HG03520 (cell line): ENCODE measurements at regions not wholly inside any gene's neighbourhood (a gene's known extent, or its start where the extent isn't known, plus 50 kb on each side); places are given as distances from the start of the nearest gene placed in this dataset.

Experiments
- ATAC-seq: cut with Tn5 transposase; IDR thresholded peaks from one replicate; pipeline ENCODE4 v1.9.1; 2021; ENCODE audit warnings: mild to moderate bottlenecking, moderate library complexity; ENCODE audit not compliant: unreplicated experiment

- no peak for ATAC-seq
Measured at GRCh38 chr1:232484856-232485255, 145.1 kb downstream of the SIPA1L2 start.

- ATAC-seq, result no peak
Measured at GRCh38 chr1:232483826-232484225, 146.1 kb downstream of the SIPA1L2 start.

DNA sequence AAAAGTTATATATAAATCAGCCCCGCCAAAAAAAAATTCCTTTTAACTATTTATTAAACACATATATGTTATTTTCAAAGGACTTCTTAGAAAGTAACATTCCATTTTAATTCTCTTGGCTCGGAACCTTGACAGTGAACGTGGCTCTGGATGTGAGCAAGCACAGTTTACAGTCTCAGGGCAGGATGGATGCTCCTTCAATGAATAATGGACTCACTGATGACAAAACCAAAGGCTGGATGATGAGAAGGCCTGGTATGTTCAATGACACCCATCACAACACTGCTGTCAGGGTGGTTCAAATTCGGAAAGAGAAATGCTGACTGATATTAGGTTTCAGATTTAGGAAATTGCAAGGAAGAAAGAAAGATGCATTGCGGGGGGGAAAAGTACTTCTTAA, 148.8 kb downstream of the SIPA1L2 start:
- no peak for ATAC-seq

DNA sequence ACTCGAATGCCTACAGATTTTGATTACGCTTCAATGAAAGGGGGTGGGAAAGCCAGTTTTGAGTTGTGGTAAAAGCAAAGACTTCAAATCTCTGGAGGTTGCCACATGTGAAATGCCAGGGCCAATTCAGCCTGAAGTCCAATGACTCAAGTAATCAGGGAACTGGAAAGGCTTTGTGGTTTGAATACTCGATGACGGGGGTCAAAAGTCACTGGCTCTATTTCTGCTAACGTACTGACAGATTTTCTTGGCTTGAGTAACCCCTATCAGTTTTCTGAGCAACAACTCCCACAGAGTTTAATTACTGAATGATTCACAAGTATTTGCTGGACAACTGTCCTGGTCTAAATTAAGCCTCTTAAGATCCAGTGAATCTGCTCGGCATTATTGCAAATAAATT, 152.2 kb downstream of the SIPA1L2 start:
- no peak for ATAC-seq

DNA sequence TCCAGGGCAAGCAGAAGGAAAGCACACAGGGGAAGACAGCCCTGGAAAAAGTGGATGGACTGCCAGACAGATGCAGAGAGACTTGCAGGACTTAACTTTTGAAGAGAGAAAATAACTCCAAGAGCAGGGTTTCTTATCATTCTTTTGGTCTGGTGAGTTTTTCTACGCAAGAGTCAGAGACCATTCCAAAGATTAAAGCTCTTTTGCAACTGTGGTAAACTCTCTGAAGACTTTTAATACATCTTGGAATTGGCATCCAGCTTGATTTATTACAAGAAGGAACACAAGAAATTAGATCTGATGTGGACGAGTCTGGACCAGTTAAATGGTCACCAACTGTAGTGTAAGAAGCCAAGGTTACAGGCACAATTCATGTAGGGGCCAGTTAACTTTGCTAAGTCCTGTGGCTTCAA, 153.4 kb downstream of the SIPA1L2 start:
- no peak for ATAC-seq

DNA sequence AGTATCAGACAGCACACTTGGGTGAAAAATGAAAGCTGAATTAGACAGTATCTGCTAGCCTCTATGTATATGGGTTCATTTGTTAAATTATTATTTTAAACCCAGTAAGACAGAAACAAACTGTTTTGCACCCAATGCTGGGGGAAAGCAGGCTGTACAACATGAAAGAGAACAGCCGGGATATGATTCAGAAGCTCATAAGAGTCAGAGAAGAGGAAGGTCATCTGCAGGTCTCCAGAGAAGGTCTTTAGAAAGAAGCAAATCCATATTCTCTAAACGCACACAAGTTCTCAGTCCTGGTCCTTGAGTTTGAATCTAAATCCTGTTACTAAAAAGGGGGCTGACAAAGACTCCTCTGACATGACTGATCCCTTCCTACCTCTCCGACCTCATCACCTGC, 155.1 kb downstream of the SIPA1L2 start:
- no peak for ATAC-seq

- no peak for ATAC-seq
Measured at GRCh38 chr1:232473900-232474299, 156.0 kb downstream of the SIPA1L2 start.

GRCh38 chr1:232473324-232473723, 156.6 kb downstream of the SIPA1L2 start:
- no peak for ATAC-seq

DNA sequence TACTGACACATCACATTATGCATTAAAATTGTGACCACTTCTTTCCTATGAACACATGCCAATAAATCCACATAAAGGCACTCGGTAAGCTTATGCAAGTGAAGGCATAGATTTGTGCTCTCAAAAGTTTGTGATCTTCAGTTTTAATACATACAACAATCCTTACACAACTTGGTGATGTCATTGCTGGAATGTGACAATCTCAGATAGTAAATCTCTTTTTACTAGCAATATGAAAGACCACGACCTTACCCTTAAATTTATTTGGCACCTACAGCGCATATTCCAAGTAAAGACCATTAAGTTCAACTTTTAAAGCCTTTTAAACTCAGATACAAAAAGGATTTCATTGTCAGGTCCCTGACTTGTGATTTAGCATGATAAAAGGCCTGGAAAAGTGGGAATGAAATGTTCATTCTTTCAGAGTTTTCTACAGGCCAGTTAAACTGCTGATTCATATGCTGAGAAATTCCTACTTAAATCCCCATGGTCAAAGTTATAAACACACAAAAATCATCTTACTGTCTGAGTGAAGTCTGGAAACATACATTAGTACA, 157.4 kb downstream of the SIPA1L2 start:
- no peak for ATAC-seq

GRCh38 chr1:232471250-232471649, 158.7 kb downstream of the SIPA1L2 start:
- ATAC-seq, result no peak

GRCh38 chr1:232470711-232471110, 159.2 kb downstream of the SIPA1L2 start:
- ATAC-seq, result no peak

DNA sequence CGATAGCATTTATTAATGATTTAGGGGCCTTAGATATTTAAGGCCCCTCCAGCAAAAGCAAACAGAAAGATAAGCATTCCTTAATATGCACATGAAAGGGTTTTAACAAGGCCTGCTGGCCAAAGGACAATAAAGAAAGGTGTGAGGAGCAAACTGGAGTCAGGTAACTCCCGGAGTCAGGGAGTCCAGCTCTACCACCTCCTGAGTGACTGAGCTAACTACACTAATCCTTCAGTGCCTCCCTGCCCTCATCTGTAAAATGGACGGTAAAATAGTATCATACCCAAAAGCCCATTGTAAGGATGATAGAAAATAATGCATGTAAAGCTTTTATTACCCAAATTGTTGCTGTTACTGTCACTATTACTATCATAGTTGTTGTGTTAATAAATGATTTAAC, 161.7 kb downstream of the SIPA1L2 start:
- no peak for ATAC-seq

DNA sequence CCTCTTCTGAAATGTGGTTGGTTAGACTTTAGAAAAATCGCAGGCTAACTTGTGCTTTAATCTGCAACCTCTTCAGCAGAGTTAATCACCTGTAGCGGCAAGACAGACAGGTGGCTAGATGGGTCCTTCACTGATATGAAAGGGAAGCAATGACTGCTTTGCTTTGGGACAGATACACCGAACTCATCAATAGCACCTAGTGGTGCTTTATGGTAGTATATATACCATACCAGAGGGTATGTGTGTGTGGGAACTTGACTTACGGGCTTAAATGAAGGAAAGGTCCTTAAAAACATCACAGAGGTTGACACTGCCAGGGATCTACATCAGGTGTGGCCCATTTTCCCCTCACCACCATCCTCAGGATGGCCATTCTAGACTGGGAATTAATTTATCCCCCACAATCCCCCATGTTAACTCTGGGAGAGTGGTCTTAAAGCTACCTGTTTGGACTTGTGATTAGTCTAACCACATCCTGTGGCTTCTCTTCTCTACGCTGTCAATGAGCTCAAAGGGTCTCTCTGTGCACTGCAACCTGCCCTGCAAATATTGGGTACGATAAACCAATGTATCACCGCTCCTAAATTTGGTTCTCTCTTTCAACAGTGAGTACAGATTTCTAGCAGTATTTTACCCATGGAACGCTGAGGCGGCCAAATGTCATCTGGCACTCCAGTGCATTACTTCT, 162.7 kb downstream of the SIPA1L2 start:
- ATAC-seq, result no peak

DNA sequence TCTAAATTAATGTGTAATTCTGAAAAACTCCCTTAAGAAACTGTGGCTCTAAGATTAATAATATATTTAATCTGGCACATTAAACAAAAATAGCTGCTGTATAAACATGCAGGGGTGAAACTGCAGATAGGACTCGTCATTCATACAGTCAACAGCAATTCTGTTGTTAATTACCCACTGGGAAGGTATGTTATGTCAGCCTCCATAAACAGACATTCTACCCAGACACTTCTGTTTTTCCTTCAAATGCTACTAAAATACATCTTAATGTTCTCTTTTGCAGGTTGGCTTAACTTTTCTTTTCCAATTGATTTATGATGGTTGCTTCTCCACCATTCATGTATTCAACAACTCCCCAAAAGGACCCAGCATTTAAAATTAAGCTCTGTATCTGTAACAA, 165.6 kb downstream of the SIPA1L2 start:
- no peak for ATAC-seq

DNA sequence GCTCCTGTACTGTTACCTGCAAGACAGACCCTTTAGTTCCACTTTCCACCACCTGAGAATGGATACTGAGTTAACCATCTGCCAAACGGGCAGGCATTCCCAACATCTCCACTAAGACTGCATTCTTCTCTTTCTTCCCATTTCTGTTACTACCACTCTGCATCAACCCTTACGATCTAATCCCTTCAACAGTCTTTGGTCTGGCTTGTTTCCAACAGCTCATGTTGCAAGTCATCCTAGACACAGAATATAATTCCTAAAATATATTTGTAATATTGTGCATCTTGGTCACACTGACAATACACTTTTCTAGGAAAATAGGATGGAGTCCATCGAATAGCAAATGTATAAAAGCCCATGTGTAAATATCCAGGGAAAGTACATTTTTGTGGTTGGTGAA, 166.7 kb downstream of the SIPA1L2 start:
- ATAC-seq, result no peak

- ATAC-seq, result no peak
Measured at GRCh38 chr1:232462213-232462612, 167.7 kb downstream of the SIPA1L2 start.

DNA sequence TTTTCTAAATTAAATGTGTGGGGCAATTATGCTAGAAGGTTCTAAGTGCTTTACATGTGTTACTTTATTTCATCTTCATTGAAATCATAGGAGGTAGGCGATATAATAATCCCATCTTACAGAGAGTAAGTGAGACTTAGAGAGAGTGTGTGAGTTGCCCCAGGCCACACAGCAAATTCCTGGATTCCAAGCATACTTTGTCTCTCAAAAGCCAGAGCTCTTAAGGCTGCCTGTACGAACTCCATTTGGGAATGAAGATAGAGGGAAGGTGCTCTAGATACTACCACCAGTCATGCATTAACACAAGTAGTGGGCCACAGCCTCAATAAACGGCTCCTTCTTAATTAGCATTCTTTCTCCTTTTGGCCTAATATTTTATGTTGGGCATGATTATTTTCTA, 170.1 kb downstream of the SIPA1L2 start:
- ATAC-seq, result no peak

DNA sequence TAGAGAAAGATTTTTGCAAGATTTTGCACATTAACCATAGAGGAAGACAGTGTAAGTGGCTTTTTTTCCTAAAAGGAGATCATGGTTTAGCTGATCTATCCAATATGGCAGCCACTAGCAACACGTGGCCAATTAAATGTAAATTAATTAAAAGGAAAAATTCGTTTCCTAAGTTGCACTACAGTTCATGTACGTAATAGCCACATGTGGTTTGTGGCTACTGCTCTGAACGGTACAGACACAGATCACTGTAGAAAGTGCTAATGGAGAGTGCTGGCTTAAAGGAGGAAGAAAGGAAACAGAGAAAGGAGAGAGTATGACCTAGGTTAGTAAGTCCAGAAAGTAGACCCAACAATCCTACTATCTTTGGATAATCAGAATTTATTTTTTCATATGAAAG, 170.8 kb downstream of the SIPA1L2 start:
- no peak for ATAC-seq

DNA sequence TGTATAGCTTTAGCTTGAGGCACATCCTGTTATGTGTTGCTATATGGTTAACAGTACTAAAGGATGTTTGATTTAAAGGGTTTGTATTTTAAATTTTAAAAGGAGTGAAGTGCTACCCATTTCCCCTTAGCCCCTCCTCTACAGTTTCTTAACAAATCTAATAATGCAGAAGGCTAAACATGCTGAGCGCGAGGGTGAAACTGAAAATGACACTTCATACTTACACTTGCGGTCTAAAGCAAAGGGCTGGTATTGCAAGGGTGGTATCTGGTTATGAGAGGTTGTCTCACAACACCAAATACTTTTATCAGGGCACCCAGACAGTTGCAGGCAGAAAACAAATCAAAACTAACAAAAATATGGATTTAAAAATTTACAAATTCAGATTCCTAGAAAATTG, 172.3 kb downstream of the SIPA1L2 start:
- ATAC-seq, result peak; percentile 96

- no peak for ATAC-seq
Measured at GRCh38 chr1:232456714-232457113, 173.2 kb downstream of the SIPA1L2 start.

DNA sequence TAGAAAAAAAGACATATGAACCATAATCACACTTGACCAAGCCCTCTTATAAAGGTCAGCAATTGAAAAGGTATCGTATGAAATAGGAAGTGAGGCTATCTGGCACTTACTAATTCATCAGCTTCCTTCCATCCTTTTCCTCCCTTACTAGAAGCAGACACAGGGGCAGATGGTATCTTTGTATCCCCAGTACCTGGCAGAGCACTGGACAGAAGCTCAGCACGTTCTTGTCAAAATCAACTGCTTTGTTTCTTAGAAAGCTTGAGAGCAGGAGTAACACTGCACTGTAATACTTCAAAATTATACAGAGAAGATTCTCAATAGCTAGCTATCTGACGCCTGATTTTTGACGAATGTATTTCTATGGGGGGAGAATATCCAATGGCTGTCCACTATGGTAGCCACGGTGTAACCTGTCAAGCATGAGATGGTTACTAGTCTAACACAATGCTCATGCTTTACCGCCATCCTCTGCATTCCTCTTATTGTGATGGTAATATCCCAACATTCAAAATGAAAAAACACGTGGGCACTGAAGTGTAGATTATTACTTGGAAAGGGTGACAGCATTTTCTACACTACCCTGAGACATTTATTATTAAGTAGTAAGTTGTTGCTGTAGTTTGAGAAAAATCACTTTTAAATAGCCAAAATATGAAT, 175.6 kb downstream of the SIPA1L2 start:
- no peak for ATAC-seq

DNA sequence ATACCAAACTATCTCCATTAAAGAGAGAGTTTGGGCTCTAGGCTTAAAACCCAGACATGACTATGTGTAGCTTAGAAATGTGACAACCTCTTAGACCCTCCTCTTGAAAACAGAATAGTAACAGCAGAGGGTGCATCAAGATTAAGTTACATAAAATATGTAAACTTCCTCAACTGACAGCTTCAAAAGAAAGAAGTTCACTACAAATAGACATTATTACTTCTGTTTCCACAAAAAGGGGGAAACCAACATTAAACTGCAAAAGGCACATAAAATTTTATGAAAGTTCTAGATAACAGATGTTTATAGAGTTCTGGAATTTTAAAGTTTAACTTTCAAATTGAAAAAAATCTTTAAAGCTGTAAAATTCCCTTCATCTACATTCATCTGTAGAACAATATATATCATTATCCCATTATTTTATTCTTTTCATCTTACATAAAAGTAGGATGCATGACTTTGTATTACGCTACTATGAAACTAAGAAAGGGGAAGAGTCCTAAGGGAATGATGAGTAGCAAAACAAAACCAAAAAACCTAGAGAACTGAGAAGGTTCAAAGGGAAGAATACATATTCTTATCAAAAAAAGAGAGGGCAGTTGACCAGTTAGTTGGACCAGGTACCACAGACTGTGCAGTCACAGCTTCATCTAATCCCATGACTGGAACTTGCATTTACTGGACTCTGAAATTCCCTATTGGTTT, 177.0 kb downstream of the SIPA1L2 start:
- no peak for ATAC-seq
